ENCODE measurements at regions not wholly inside any gene's neighbourhood (a gene's known extent, or its start where the extent isn't known, plus 50 kb on each side); places are given as distances from the start of the nearest gene placed in this dataset.

GRCh38 chr2:128809880-128810279, 491.2 kb upstream of the HS6ST1 start:
- peak; percentile 17 for DNase-seq (ENCODE audit: low read depth)
- TF ChIP-seq CTCF (IDR thresholded peaks at IDR 0.05; ENCODE audit: insufficient read depth, low read depth, low read length, missing control alignments): no peak
- H3K4me3 ChIP-seq (ENCODE audit: low read length): no peak overlapping the region

- TF ChIP-seq CTCF (IDR thresholded peaks at IDR 0.05; ENCODE audit: insufficient read depth, low read depth, low read length, missing control alignments): no peak
- no peak overlapping the region for H3K4me3 ChIP-seq (ENCODE audit: low read length)
- no peak for DNase-seq (ENCODE audit: low read depth)
Observed at GRCh38 chr2:128812183-128812940, 493.7 kb upstream of the HS6ST1 start.

GRCh38 chr2:128813352-128814034, 494.8 kb upstream of the HS6ST1 start:
- TF ChIP-seq CTCF (IDR thresholded peaks at IDR 0.05; ENCODE audit: insufficient read depth, low read depth, low read length, missing control alignments): no peak
- no peak overlapping the region for H3K4me3 ChIP-seq (ENCODE audit: low read length)
- no peak for DNase-seq (ENCODE audit: low read depth)

- no peak for TF ChIP-seq CTCF (IDR thresholded peaks at IDR 0.05; ENCODE audit: insufficient read depth, low read depth, low read length, missing control alignments)
- no peak for DNase-seq (ENCODE audit: low read depth)
- H3K4me3 ChIP-seq (ENCODE audit: low read length): no peak overlapping the region
Observed at GRCh38 chr2:128815248-128815647, 496.6 kb upstream of the HS6ST1 start.

- TF ChIP-seq CTCF (IDR thresholded peaks at IDR 0.05; ENCODE audit: insufficient read depth, low read depth, low read length, missing control alignments): no peak
- no peak overlapping the region for H3K4me3 ChIP-seq (ENCODE audit: low read length)
- DNase-seq (ENCODE audit: low read depth): no peak
Observed at GRCh38 chr2:128817171-128817570, 498.5 kb upstream of the HS6ST1 start.

- DNase-seq (ENCODE audit: low read depth): no peak
- H3K4me3 ChIP-seq (ENCODE audit: low read length): no peak overlapping the region
- TF ChIP-seq CTCF (IDR thresholded peaks at IDR 0.05; ENCODE audit: insufficient read depth, low read depth, low read length, missing control alignments): no peak
Observed at GRCh38 chr2:128817813-128818212, 499.1 kb upstream of the HS6ST1 start.

Data from epithelial cell of esophagus (primary cell).